ENCODE measurements at regions not wholly inside any gene's neighbourhood (a gene's known extent, or its start where the extent isn't known, plus 50 kb on each side); places are given as distances from the start of the nearest gene placed in this dataset.

GRCh38 chr9:96038271-96038670 lies 162.8 kb downstream of the ERCC6L2 start:
- no peak for DNase-seq (ENCODE audit: low read depth)

DNA sequence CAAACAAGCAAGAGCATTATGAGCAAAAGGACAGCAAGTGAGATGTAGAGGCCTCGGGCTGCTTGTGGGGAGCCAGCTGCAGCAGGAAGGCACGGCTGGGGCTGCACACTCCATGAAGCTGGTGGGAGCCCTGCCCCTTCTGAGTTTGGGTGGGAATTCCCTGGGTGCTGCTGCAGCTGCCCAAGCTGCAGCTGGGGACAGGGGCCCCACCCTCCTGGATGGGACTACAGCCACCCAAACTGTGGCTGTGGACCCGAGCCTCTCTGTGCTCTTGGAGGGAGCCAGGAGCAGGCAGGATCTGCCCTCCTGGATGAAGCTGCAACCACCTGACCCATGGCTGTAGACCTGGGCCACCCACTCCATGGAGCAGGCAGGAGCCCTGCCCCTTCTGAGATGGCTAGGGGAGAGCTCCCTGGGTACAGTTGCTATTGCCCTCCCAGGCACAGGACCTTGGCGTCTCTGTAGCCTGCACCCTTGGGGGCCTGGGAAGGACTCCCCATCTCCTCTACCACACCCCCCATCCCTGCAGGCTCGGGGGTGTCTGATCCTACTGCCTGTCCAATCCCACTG lies 159.1 kb downstream of the ERCC6L2 start:
- DNase-seq (ENCODE audit: low read depth): no peak

GRCh38 chr9:96033896-96034295 lies 158.4 kb downstream of the ERCC6L2 start:
- no peak for DNase-seq (ENCODE audit: low read depth)

GRCh38 chr9:96031916-96032534 lies 156.5 kb downstream of the ERCC6L2 start:
- no peak for DNase-seq (ENCODE audit: low read depth)

- no peak for DNase-seq (ENCODE audit: low read depth)
Measured at GRCh38 chr9:96031366-96031824, 155.9 kb downstream of the ERCC6L2 start.

DNA sequence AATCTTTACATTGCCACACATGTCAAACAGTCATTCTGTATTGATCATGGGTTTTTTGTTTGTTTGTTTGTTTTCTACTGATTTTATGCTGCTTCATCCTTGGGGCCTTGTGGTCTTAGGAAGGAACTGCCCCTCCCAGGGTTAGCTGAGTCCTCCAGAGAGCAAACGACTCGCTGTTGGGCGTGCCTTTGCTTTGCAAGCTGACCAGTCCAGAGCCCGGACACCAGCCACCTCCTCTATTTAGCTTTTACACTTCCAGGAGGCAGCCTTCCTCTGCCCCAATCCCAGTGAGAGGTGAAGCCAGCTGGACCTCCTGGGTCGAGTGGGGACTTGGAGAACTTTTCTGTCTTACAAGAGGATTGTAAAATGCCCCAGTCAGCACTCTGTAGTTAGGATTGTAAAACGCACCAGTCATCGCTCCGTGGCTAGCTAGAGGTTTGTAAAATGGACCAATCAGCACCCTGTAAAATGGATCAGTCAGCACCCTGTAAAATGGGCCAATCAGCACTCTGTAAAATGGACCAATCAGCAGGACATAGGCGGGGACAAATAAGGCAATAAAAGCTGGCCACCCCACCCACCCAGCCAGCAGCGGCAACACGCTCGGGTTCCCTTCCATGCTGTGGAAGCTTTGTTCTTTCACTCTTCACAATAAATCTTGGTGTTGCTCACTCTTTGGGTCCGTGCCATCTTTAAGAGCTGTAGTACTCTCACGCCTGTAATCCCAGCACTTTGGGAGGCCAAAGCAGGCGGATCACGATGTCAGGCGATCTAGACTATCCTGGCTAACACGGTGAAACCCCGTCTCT lies 154.4 kb downstream of the ERCC6L2 start:
- DNase-seq (ENCODE audit: low read depth): no peak

GRCh38 chr9:96027251-96028131 lies 152.0 kb downstream of the ERCC6L2 start:
- DNase-seq (ENCODE audit: low read depth): no peak

- DNase-seq (ENCODE audit: low read depth): no peak
Measured at GRCh38 chr9:96026655-96027213, 151.2 kb downstream of the ERCC6L2 start.

DNA sequence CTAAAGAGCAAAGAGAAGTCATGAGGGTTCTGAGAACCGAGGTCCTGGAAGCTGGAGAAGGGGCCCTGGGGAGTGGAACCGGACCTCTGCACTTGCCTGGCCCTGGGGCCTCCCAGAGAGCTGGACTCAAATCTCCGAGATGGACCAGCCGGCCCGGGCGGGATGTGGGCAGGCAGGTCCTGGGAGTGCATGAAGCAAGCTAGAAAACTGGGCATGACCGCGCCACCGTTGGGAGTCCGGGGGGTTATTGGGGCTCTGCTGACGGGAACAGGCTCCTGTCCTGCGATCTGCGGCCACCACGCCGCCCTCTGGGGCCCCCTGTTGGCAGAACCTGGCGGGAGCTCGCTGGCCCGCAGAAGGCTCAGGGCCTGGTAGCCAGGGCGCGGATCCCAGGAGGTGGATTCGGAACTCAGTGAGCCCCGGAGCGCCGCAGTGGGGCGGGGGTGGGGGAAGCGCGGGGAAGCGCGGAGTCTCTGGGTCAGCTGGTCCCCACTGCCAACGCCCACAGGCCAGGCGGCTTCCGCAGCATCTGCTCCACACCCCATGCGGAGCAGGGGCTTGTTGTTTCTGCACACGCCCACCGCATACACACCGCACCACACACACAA lies 150.6 kb downstream of the ERCC6L2 start:
- DNase-seq (ENCODE audit: low read depth): no peak

- no peak for DNase-seq (ENCODE audit: low read depth)
Measured at GRCh38 chr9:96023486-96023885, 148.0 kb downstream of the ERCC6L2 start.

- DNase-seq (ENCODE audit: low read depth): no peak
Measured at GRCh38 chr9:96022445-96023051, 147.1 kb downstream of the ERCC6L2 start.

GRCh38 chr9:96021551-96022444 lies 146.3 kb downstream of the ERCC6L2 start:
- no peak for DNase-seq (ENCODE audit: low read depth)

- no peak for DNase-seq (ENCODE audit: low read depth)
Measured at GRCh38 chr9:96020792-96021550, 145.5 kb downstream of the ERCC6L2 start.

- DNase-seq (ENCODE audit: low read depth): no peak
Measured at GRCh38 chr9:96020300-96020791, 144.9 kb downstream of the ERCC6L2 start.
